Psoas muscle (tissue), 7 donors: ENCODE measurements at regions not wholly inside any gene's neighbourhood (a gene's known extent, or its start where the extent isn't known, plus 50 kb on each side); places are given as distances from the start of the nearest gene placed in this dataset.

Source experiments
- ATAC-seq, 4 donors: fragments of 200-7000 bp; cut with Tn5 transposase; one replicate each; pipeline ENCODE4 v1.9.1; 2020; ENCODE audit warnings: moderate library complexity in 3 of 4, mild to moderate bottlenecking in 2 of 4
- DNase-seq, 2 donors: peaks; one replicate each; pipeline ENCODE4 v3.0.0-alpha.2; 2020
- H3K27ac ChIP-seq: fragments of 200-600 bp; one replicate; pipeline ENCODE4 v1.8.0; 2022
- H3K27me3 ChIP-seq, 3 donors: fragments of 200-600 bp in 1 of 3; one replicate each; pipeline versions ENCODE4 v1.6.1 to v1.8.0; 2013 to 2022; ENCODE audit warnings: low read length in 2 of 3, mild to moderate bottlenecking in 2 of 3, moderate library complexity in 1 of 3; ENCODE audit not compliant: insufficient read depth in 3 of 3
- H3K36me3 ChIP-seq, 2 donors: fragments of 200-600 bp in 1 of 2; one replicate each; pipeline versions ENCODE4 v1.6.1 to v1.8.0; 2013 to 2022; ENCODE audit warnings: low read depth in 1 of 2, mild to moderate bottlenecking in 1 of 2, moderate library complexity in 1 of 2; ENCODE audit not compliant: insufficient read depth in 1 of 2
- H3K4me1 ChIP-seq: fragments of 200-600 bp; one replicate; pipeline ENCODE4 v1.8.0; 2022
- H3K4me3 ChIP-seq: fragments of 200-600 bp; one replicate; pipeline ENCODE4 v1.8.0; 2022; ENCODE audit warnings: mild to moderate bottlenecking
- H3K9me3 ChIP-seq: fragments of 200-600 bp; one replicate; pipeline ENCODE4 v1.8.0; 2022
- WGBS, 3 donors: extraction: QIAGEN DNeasy Blood & Tissue Kit; methylation state at CpG; one replicate each; pipeline versions ENCODE4 v1.1.6 to v1.1.7; 2013; 5-methylcytosine and 5-hydroxymethylcytosine counted together
- intact Hi-C, 2 donors: fragments of 100-400 bp; cut with DNase I; formaldehyde crosslinking; loops; one replicate each; pipeline versions ENCODE4 v1.11.0 to v1.14.2; 2022
- TF ChIP-seq, protein P1 (sequence below): fragments of 200-600 bp; IDR thresholded peaks from one replicate; pipeline ENCODE4 v1.8.0; 2022; ENCODE audit warnings: antibody characterized with exemption
- donor health status: healthy with polysubstance abuse.
- donor health status: DM: no; HTN: no; CAD: no; lungs with moderate emphysema.
- donor health status: Bipolar disorder and iron deficiency.
- donor health status: healthy.
- donor health status: DM: yes; HTN: yes; CAD: no.
- donor health status: DM: no; HTN: no; CAD: no.
- donor health status: DM: yes; HTN: yes; CAD: no.

DNA sequence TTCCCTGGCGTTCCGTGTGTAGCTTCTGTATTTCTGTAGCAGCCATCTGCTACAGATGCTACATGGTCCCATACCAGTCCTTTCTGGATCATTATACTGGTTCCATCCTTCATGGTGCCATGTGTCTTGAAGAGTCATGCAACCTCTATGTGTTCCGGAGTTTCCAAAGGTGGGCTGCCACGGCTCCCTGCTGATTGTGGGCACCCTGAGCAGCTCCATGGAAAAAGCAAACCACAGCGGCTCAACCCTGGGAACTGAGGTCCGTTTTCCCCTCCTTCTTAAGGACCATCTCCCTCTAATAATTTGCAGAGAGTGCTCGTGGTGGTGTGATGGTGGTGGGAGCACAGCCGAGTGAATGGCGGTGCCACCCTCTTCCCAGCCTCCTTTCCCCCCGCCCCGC is 600.4 kb downstream of the CCDC171 start:
- no peak for DNase-seq
- 90 to 91% (median 90%) methylated on average over 11 of the region's 11 CpGs for WGBS, 3 donors
- Histone ChIP-seq H3K4me3 (no peak overlapping the region), H3K27me3 (peaks cover 0 to 4% (median 0%) of the 10 kb centered on the region in 3 donors), H3K4me1 (no peaks in the 10 kb centered on the region), H3K9me3 (no peaks in the 10 kb centered on the region), H3K27ac (no peak overlapping the region), H3K36me3 (no peaks in the 10 kb centered on the region)
- ATAC-seq: no peak
- TF ChIP-seq, protein P1, sequence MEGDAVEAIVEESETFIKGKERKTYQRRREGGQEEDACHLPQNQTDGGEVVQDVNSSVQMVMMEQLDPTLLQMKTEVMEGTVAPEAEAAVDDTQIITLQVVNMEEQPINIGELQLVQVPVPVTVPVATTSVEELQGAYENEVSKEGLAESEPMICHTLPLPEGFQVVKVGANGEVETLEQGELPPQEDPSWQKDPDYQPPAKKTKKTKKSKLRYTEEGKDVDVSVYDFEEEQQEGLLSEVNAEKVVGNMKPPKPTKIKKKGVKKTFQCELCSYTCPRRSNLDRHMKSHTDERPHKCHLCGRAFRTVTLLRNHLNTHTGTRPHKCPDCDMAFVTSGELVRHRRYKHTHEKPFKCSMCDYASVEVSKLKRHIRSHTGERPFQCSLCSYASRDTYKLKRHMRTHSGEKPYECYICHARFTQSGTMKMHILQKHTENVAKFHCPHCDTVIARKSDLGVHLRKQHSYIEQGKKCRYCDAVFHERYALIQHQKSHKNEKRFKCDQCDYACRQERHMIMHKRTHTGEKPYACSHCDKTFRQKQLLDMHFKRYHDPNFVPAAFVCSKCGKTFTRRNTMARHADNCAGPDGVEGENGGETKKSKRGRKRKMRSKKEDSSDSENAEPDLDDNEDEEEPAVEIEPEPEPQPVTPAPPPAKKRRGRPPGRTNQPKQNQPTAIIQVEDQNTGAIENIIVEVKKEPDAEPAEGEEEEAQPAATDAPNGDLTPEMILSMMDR: no peak
- intact Hi-C loops: no loop called here

DNA sequence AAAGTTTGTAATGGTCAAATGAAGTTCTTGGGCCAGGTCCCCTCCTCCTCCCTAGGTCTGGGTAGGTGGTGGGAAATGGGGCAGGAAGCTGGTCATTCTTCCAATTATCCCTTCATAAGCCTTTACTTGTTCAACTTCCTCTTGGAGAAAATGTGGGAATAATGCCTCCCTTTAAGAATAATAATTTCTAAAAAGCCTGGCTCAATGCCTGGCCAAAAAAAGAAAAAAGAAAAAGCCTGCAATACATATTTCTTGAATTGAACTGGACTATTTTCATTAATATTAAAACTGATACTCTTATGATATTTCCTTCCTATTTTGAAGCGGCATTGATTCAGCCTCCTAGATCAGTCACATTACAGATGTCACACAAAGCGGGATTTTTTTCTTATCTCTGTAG is 600.9 kb downstream of the CCDC171 start:
- Histone ChIP-seq H3K4me3 (no peak overlapping the region), H3K4me1 (no peaks in the 10 kb centered on the region), H3K27ac (no peak overlapping the region), H3K36me3 (no peaks in the 10 kb centered on the region), H3K9me3 (no peaks in the 10 kb centered on the region), H3K27me3 (peaks cover 0 to 4% (median 0%) of the 10 kb centered on the region in 3 donors)
- intact Hi-C loops: no loop called here
- no peak for DNase-seq
- TF ChIP-seq, protein P1: no peak
- 87 to 94% (median 91%) methylated on average over 2 of the region's 2 CpGs for WGBS, 3 donors
- ATAC-seq: no peak

DNA sequence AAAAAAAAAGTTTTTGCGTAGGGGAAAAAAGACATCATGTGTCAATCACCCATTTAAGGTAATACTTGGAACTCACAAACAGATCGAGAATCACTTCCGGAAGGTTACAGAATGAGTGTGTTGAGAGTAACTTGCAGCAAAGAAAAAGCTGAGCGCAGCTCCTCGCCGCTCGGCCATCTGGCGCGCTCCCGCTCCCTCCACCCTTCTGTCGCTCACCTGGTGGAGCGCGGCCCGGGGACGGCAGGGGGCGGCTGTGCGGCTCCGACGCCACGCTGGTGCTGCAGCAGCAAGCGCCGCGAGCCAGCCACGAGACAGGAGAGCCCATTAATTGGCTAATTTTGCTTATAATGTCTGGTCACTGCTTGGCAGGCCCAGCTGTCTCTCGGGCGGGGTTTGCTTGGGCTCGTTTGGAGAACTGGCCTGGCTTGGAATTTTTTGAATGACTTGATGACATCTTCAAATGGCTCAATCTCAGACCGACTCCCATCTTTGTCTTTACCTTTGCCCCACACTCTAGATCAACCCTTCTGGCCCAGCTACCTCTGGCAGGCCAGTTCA is 601.8 kb downstream of the CCDC171 start:
- intact Hi-C loops: no loop called here
- no peaks in the 10 kb centered on the region for H3K36me3 ChIP-seq
- ATAC-seq: peak in 1 of 4 donors; percentile 33
- peak; percentile 35 to 66 for DNase-seq
- H3K9me3 ChIP-seq: no peaks in the 10 kb centered on the region
- peak overlapping the region; percentile 11 for H3K4me3 ChIP-seq
- no peak overlapping the region for H3K27ac ChIP-seq
- H3K4me1 ChIP-seq: no peaks in the 10 kb centered on the region
- H3K27me3 ChIP-seq: peaks cover 0 to 4% (median 0%) of the 10 kb centered on the region in 3 donors
- TF ChIP-seq, protein P1: no peak
- 46 to 54% (median 50%) methylated on average over 28 of the region's 28 CpGs for WGBS, 3 donors

DNA sequence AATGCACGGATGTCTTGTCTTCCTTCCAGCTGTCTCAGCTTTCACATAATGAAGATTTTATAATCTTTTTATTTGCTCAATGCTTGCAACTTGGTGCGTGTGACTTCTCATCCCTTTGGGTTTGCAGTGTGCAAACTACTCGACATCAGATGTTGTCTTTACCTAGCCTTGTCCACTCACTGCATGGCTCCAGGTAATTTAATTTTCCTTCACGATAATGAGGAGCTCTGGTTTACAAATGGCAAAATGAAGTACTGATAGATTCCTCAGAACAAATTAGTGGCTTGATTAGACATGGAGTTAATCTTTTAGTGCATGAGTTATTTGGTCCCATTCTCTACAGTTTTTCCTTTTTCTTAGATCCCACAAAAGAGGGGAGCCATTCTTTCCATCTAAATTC is 603.0 kb downstream of the CCDC171 start:
- Histone ChIP-seq H3K9me3 (no peaks in the 10 kb centered on the region), H3K4me1 (no peaks in the 10 kb centered on the region), H3K36me3 (no peaks in the 10 kb centered on the region), H3K27me3 (peaks cover 0 to 4% (median 0%) of the 10 kb centered on the region in 3 donors), H3K27ac (no peak overlapping the region), H3K4me3 (no peak overlapping the region)
- TF ChIP-seq, protein P1: no peak
- 91 to 96% (median 94%) methylated on average over 4 of the region's 4 CpGs for WGBS, 3 donors
- ATAC-seq: no peak
- no peak for DNase-seq
- intact Hi-C loops: no loop called here

DNA sequence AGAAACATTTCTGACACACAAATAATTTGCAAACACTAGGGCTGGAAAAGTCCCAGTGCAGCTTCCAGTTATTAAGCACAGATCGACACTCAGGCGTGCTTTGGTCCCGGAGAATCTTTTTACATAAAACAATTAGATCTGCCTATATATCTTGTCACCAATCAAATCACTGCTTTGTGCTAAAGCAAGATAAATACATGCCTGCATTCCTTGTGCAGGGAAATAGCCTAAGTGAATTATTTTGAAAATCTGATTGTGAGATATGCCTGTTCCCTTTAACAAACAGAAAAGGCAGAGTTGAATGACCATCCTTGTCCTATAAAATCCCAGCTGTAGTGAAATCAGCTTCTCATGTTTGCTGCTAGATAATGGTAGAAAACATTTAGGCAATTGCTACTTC is 604.4 kb downstream of the CCDC171 start:
- intact Hi-C loops: no loop called here
- DNase-seq: no peak
- Histone ChIP-seq H3K36me3 (no peaks in the 10 kb centered on the region), H3K27ac (no peak overlapping the region), H3K9me3 (no peaks in the 10 kb centered on the region), H3K4me1 (no peaks in the 10 kb centered on the region), H3K27me3 (peaks cover 0 to 4% (median 0%) of the 10 kb centered on the region in 3 donors), H3K4me3 (no peak overlapping the region)
- no peak for ATAC-seq
- TF ChIP-seq, protein P1: no peak
- WGBS, 3 donors: 91 to 93% (median 93%) methylated on average over 3 of the region's 3 CpGs
